OCI-LY3 (cell line): ENCODE measurements at regions not wholly inside any gene's neighbourhood (a gene's known extent, or its start where the extent isn't known, plus 50 kb on each side); places are given as distances from the start of the nearest gene placed in this dataset.

Experiments
- H2AFZ ChIP-seq: fragments of 200-600, 300-600 bp; shearing (Covaris generic); 2 replicates; pipeline ENCODE4 v1.6.0; 2014; ENCODE audit warnings: antibody characterized with exemption, low read depth, low read length
- H3K27ac ChIP-seq: fragments of 200-600, 300-600 bp; sonication (generic); 2 replicates; pipeline ENCODE4 v1.5.1; 2014; ENCODE audit warnings: mild to moderate bottlenecking, low read length, moderate library complexity, mixed read lengths
- H3K27me3 ChIP-seq: fragments of 200-600, 300-600 bp; sonication (generic); 2 replicates; pipeline ENCODE4 v1.6.1; 2014; ENCODE audit warnings: low read depth, low read length, mixed read lengths
- H3K36me3 ChIP-seq: fragments of 200-600, 300-600 bp; sonication (generic); replicated peaks from 2 replicates; pipeline ENCODE3; 2014; ENCODE audit warnings: low read depth, low read length, mixed read lengths
- H3K4me1 ChIP-seq: fragments of 300-600, 200-600 bp; sonication (generic); 2 replicates; pipeline ENCODE4 v1.6.1; 2014; ENCODE audit warnings: low read length, mixed read lengths
- H3K4me2 ChIP-seq: fragments of 200-600, 300-600 bp; sonication (generic); 2 replicates; pipeline ENCODE4 v1.6.1; 2014; ENCODE audit warnings: low read length, mixed read lengths
- H3K4me3 ChIP-seq: fragments of 300-600, 200-600 bp; sonication (generic); 2 replicates; pipeline ENCODE4 v1.5.1; 2014; ENCODE audit warnings: antibody characterized with exemption, mild to moderate bottlenecking, low read length, moderate library complexity
- H3K79me2 ChIP-seq: fragments of 300-600, 200-600 bp; shearing (Covaris generic); 2 replicates; pipeline ENCODE4 v1.6.1; 2014; ENCODE audit warnings: mild to moderate bottlenecking, low read length, mixed read lengths
- H3K9ac ChIP-seq: fragments of 300-600, 200-600 bp; shearing (Covaris generic); 2 replicates; pipeline ENCODE4 v1.6.0; 2014; ENCODE audit warnings: mild to moderate bottlenecking, low read length, moderate library complexity
- H3K9me3 ChIP-seq: fragments of 200-600, 300-600 bp; shearing (Covaris generic); 2 replicates; pipeline ENCODE4 v1.6.1; 2014; ENCODE audit warnings: low read length, mixed read lengths; ENCODE audit not compliant: insufficient read depth
- H4K20me1 ChIP-seq: fragments of 200-600, 300-600 bp; sonication (generic); 2 replicates; pipeline ENCODE4 v1.6.1; 2016; ENCODE audit warnings: low read length, mixed read lengths; ENCODE audit not compliant: insufficient read depth
- EZH2phosphoT487 ChIP-seq: fragments of 200-600 bp; shearing (Covaris generic); IDR thresholded peaks from 2 replicates; pipeline ENCODE4 v1.6.1; 2018; ENCODE audit warnings: antibody characterized with exemption, mixed run types, low read depth
- TF ChIP-seq, protein P1 (sequence below): fragments of 200-600, 300-600 bp; sonication (generic); IDR thresholded peaks from 2 replicates; pipeline ENCODE4 v1.5.1; 2014; ENCODE audit warnings: antibody characterized with exemption, low read length, low read depth

DNA sequence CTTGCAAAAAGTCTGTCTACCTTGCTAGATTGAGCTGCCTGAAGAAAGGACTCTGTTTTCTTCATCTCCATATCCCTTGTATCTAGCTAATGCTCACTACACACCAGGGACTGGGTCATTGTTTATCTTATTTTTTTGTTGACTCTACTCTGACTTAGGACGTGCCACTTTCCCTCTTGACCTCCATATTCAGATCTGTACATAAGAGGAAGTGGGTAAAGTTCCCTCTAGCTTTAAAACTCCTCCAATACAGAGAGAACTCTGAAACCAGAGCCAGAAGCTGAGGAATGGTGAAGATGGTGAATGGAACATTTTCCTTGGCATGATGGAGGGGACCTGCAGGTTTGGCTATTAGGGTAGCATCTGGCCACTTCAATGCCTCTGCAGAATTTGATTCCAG lies 2026.1 kb upstream of the TENM3 start:
- H3K36me3 ChIP-seq: no peaks in the 10 kb centered on the region
- peak overlapping the region; percentile 5; the same call in 1 of the 2 replicates for H3K4me2 ChIP-seq
- no peaks in the 10 kb centered on the region for H3K79me2 ChIP-seq
- no peak overlapping the region for H3K4me3 ChIP-seq
- peak overlapping the region; percentile 77 for H2AFZ ChIP-seq
- H4K20me1 ChIP-seq: no peaks in the 10 kb centered on the region
- no peak overlapping the region for H3K27ac ChIP-seq
- H3K9me3 ChIP-seq: no peaks in the 10 kb centered on the region
- no peaks in the 10 kb centered on the region for H3K27me3 ChIP-seq
- no peak overlapping the region for H3K9ac ChIP-seq
- H3K4me1 ChIP-seq: 0 out of 2 replicates have a peak, but pooled peaks cover 7% of the 10 kb centered on the region
- TF ChIP-seq, protein P1, sequence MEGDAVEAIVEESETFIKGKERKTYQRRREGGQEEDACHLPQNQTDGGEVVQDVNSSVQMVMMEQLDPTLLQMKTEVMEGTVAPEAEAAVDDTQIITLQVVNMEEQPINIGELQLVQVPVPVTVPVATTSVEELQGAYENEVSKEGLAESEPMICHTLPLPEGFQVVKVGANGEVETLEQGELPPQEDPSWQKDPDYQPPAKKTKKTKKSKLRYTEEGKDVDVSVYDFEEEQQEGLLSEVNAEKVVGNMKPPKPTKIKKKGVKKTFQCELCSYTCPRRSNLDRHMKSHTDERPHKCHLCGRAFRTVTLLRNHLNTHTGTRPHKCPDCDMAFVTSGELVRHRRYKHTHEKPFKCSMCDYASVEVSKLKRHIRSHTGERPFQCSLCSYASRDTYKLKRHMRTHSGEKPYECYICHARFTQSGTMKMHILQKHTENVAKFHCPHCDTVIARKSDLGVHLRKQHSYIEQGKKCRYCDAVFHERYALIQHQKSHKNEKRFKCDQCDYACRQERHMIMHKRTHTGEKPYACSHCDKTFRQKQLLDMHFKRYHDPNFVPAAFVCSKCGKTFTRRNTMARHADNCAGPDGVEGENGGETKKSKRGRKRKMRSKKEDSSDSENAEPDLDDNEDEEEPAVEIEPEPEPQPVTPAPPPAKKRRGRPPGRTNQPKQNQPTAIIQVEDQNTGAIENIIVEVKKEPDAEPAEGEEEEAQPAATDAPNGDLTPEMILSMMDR: no peak
- no peak for TF ChIP-seq EZH2phosphoT487

DNA sequence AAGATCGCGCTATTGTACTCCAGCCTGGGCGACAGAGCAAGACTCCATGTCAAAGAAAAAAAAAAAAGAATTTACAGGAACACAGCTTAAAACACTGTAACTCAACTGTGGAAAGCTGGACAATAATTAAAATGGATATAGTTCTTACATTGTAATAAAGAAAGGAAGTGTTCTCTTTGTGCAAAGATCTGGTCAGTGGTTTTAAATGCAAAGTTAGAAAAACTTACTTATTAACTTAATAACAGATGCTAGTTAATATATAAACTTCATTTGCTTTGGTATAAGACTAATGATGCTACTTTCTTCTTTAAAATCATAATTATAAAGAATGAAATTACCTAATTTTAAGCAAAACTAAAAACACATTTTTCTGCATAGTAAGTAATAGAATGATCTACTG lies 2024.1 kb upstream of the TENM3 start:
- Histone ChIP-seq H3K9me3 (no peaks in the 10 kb centered on the region), H3K4me3 (no peak overlapping the region), H3K4me1 (0 out of 2 replicates have a peak, but pooled peaks cover 7% of the 10 kb centered on the region), H3K9ac (no peak overlapping the region), H2AFZ (no peak overlapping the region), H3K79me2 (no peaks in the 10 kb centered on the region), H3K4me2 (no peak overlapping the region), H3K27me3 (no peaks in the 10 kb centered on the region), H3K27ac (no peak overlapping the region), H3K36me3 (no peaks in the 10 kb centered on the region), H4K20me1 (no peaks in the 10 kb centered on the region)
- TF ChIP-seq, protein P1: no peak
- no peak for TF ChIP-seq EZH2phosphoT487

DNA sequence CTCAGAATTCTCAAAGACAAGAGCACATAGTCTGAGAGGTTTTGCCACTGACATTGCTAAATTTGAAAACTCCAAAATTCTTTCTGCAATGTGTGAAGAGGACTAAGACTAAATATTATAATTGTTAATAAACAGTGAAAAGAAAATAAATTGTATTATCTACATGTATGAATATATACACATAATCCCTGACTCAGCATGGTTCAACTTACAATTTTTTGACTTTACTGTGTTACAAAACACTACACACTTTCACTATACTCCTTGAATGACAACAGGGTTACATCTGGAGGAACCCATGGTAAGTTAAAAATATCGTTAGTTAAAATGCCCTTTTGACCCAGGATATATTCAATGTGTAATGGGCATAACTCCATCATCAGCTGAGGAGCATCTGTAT lies 2017.2 kb upstream of the TENM3 start:
- H3K9me3 ChIP-seq: no peaks in the 10 kb centered on the region
- H3K4me1 ChIP-seq: no peaks in the 10 kb centered on the region
- TF ChIP-seq, protein P1: no peak
- no peak overlapping the region for H3K4me3 ChIP-seq
- H3K27me3 ChIP-seq: no peaks in the 10 kb centered on the region
- no peaks in the 10 kb centered on the region for H3K79me2 ChIP-seq
- no peaks in the 10 kb centered on the region for H4K20me1 ChIP-seq
- no peaks in the 10 kb centered on the region for H3K36me3 ChIP-seq
- no peak overlapping the region for H3K9ac ChIP-seq
- no peak overlapping the region for H3K4me2 ChIP-seq
- no peak overlapping the region for H3K27ac ChIP-seq
- H2AFZ ChIP-seq: no peak overlapping the region

DNA sequence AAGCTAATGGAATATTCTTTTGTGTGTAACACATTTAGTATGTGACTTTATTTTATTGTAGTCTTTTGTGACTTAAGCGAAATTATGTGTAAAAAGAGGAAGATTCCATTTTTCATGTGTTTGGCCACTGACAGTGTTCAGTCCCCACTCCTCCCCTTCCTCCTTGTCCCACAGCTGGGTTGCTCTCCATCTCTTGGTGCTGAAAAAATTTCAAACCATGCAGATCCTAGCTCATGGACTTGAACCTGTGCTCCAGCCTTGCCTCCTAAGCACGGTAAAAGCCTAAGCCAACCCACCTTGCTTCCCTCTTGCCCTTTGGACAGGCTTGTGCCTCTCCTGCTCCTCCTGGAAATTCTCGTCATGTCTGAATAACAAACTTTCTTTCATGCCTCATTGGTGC lies 2008.5 kb upstream of the TENM3 start:
- Histone ChIP-seq H2AFZ (no peak overlapping the region), H3K4me2 (no peak overlapping the region), H3K36me3 (no peaks in the 10 kb centered on the region), H3K4me3 (no peak overlapping the region), H4K20me1 (no peaks in the 10 kb centered on the region), H3K79me2 (no peaks in the 10 kb centered on the region), H3K27ac (no peak overlapping the region), H3K9me3 (no peaks in the 10 kb centered on the region), H3K9ac (no peak overlapping the region), H3K4me1 (no peaks in the 10 kb centered on the region), H3K27me3 (no peaks in the 10 kb centered on the region)
- TF ChIP-seq, protein P1: no peak
- TF ChIP-seq EZH2phosphoT487: no peak
